Astrocyte of the cerebellum (primary cell): ENCODE measurements at regions not wholly inside any gene's neighbourhood (a gene's known extent, or its start where the extent isn't known, plus 50 kb on each side); places are given as distances from the start of the nearest gene placed in this dataset.

Experiments
- DNase-seq: peaks from one replicate; pipeline ENCODE4 v3.0.0-alpha.2; 2011; ENCODE audit warnings: low read depth
- H3K4me3 ChIP-seq: 2 replicates; pipeline ENCODE4 v1.5.1; 2011; ENCODE audit warnings: mild to moderate bottlenecking, low read depth, low read length, moderate library complexity
- in situ Hi-C: cut with HindIII; loops from 2 replicates; pipeline ENCODE4 v1.10.0; 2017; ENCODE audit warnings: low sequenced_read_pairs
- TF ChIP-seq, protein P1 (sequence below): IDR thresholded peaks from 2 replicates; pipeline ENCODE4 v1.5.1; 2012; ENCODE audit warnings: low read length, low read depth, moderate library complexity, mild to moderate bottlenecking; ENCODE audit errors: missing control alignments

GRCh38 chr4:104967034-104967401 lies 179.7 kb upstream of the TET2 start:
- no peak for DNase-seq
- TF ChIP-seq, protein P1, sequence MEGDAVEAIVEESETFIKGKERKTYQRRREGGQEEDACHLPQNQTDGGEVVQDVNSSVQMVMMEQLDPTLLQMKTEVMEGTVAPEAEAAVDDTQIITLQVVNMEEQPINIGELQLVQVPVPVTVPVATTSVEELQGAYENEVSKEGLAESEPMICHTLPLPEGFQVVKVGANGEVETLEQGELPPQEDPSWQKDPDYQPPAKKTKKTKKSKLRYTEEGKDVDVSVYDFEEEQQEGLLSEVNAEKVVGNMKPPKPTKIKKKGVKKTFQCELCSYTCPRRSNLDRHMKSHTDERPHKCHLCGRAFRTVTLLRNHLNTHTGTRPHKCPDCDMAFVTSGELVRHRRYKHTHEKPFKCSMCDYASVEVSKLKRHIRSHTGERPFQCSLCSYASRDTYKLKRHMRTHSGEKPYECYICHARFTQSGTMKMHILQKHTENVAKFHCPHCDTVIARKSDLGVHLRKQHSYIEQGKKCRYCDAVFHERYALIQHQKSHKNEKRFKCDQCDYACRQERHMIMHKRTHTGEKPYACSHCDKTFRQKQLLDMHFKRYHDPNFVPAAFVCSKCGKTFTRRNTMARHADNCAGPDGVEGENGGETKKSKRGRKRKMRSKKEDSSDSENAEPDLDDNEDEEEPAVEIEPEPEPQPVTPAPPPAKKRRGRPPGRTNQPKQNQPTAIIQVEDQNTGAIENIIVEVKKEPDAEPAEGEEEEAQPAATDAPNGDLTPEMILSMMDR: no peak
- in situ Hi-C loops: no loop called here
- no peak overlapping the region for H3K4me3 ChIP-seq

DNA sequence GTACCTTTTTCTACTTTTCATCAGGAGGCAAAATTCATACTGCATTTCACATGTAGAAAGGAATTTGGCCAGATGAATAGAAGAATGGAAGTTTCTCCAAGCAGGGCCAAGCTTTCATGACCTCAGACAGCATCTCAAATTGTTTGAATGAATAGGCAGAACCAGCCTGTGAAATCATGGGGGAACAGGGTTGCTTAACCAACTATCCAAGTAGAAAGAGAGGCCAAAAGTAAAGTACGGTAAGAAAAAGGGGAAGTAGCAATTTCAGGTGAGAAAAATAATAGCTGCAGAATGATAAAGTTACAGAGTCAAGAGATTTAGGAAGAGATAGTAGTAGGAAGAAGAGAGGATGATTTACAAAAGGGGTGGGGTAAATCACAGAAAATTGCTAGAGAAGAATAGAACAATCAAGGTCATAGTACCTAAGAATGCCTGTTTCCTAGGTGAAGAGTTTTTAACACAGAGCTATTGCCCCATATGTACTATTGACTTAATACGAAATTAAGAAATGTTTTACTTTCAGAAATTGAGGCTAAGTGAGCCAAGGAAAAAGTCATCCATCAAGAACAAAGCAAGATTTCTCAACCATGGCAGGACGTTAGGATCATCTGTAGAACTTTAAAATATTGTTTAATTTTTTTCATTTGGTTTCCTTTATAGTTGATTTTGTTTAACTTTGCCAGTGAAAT lies 177.1 kb upstream of the TET2 start:
- TF ChIP-seq, protein P1: no peak
- in situ Hi-C loops: no loop called here
- H3K4me3 ChIP-seq: no peak overlapping the region
- DNase-seq: no peak

GRCh38 chr4:104971462-104971861 lies 175.2 kb upstream of the TET2 start:
- no peak overlapping the region for H3K4me3 ChIP-seq
- DNase-seq: no peak
- TF ChIP-seq, protein P1: no peak
- in situ Hi-C loops: no loop called here

DNA sequence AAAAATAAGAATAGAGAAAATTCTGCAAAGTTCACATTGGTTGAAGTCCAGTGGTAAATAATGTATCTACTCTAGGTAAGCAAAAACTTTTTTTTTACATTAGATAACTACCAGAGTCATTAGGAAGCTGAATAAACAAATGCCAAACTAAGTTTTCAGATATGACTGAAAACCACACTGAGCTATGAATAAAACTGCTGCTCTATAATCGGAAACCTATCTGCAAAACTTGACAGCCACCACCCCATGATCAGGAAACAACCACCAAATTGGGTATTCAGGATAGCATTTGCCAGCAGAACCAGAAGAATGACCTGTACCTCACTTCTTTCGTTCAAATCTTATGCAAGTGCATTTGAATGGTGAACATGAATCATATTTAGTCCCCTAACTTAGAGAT lies 173.0 kb upstream of the TET2 start:
- TF ChIP-seq, protein P1: no peak
- no peak for DNase-seq
- H3K4me3 ChIP-seq: no peak overlapping the region
- in situ Hi-C loops: no loop called here

- DNase-seq: no peak
- no peak overlapping the region for H3K4me3 ChIP-seq
- in situ Hi-C loops: no loop called here
- TF ChIP-seq, protein P1: no peak
Observed at GRCh38 chr4:104975617-104976016, 171.1 kb upstream of the TET2 start.

GRCh38 chr4:104976262-104976661 lies 170.4 kb upstream of the TET2 start:
- no peak for DNase-seq
- TF ChIP-seq, protein P1: no peak
- H3K4me3 ChIP-seq: no peak overlapping the region

More at GRCh38 chr4:104976262-104976661, 170.4 kb upstream of the TET2 start:
- in situ Hi-C loops: no loop called here
